SK-N-SH (cell line): ENCODE measurements at regions not wholly inside any gene's neighbourhood (a gene's known extent, or its start where the extent isn't known, plus 50 kb on each side); places are given as distances from the start of the nearest gene placed in this dataset.

Experiments used
- CTCF ChIA-PET: fragments of 300-600, 350-600 bp; formaldehyde crosslinking; extraction: SDS; loops from one replicate; lab custom pipeline; 2021; lab: Yijun Ruan, JAX
- POLR2A ChIA-PET: fragments of 350-600 bp; sonication (Branson Sonifier 250); formaldehyde crosslinking; extraction: SDS; loops from one replicate; lab custom pipeline; 2020; ENCODE audit warnings: antibody characterized with exemption, inconsistent platforms; lab: Yijun Ruan, JAX
- DNase-seq: peaks from one replicate; pipeline ENCODE4 v3.0.0; 2012
- H2AFZ ChIP-seq: fragments of 200-600 bp; sonication (generic); 2 replicates; pipeline ENCODE4 v1.8.1; 2016; ENCODE audit warnings: antibody characterized with exemption, mild to moderate bottlenecking, low read depth
- H3F3A ChIP-seq: fragments of 200-600 bp; sonication (generic); replicated peaks from 2 replicates; pipeline ENCODE3; 2016; ENCODE audit warnings: antibody characterized with exemption, mild to moderate bottlenecking; ENCODE audit not compliant: insufficient read depth
- H3K27ac ChIP-seq, 2 experiments: fragments of 200-500 bp in 1 of 2; fragments of 200-600 bp in 1 of 2; sonication (Bioruptor generic) in 1 of 2; sonication (generic), shearing (Covaris generic) in 1 of 2; 2 replicates each; pipeline versions ENCODE4 v1.5.1 to v1.6.1; 2014 to 2016; ENCODE audit warnings: low read depth in 2 of 2, inconsistent platforms in 1 of 2, low read length in 1 of 2, mild to moderate bottlenecking in 1 of 2, mixed read lengths in 1 of 2
- H3K27me3 ChIP-seq: fragments of 200-600 bp; sonication (generic), shearing (Covaris generic); 2 replicates; pipeline ENCODE4 v1.6.1; 2016; ENCODE audit warnings: mixed run types; ENCODE audit not compliant: insufficient read depth
- H3K36me3 ChIP-seq, 2 experiments: fragments of 200-500 bp in 1 of 2; fragments of 200-600 bp in 1 of 2; sonication (Bioruptor generic) in 1 of 2; sonication (generic) in 1 of 2; replicated peaks in 1 of 2; 2 replicates each; pipeline versions ENCODE3 to v1.5.1; 2014 to 2016; ENCODE audit warnings: low read length in 1 of 2, mild to moderate bottlenecking in 1 of 2; ENCODE audit not compliant: insufficient read depth in 2 of 2, control insufficient read depth in 1 of 2
- H3K4me1 ChIP-seq, 2 experiments: fragments of 200-500 bp in 1 of 2; fragments of 200-600 bp in 1 of 2; sonication (Bioruptor generic) in 1 of 2; sonication (generic), shearing (Covaris generic) in 1 of 2; 2 replicates each; pipeline versions ENCODE4 v1.5.1 to v1.6.1; 2014 to 2016; ENCODE audit warnings: low read depth in 1 of 2, low read length in 1 of 2, mixed run types in 1 of 2; ENCODE audit not compliant: insufficient read depth in 2 of 2, control insufficient read depth in 1 of 2
- H3K4me2 ChIP-seq: fragments of 200-600 bp; sonication (generic), shearing (Covaris generic); 2 replicates; pipeline ENCODE4 v1.6.1; 2017; ENCODE audit warnings: mixed run types
- H3K4me3 ChIP-seq, 2 experiments: fragments of 200-500 bp in 1 of 2; fragments of 200-600 bp in 1 of 2; sonication (Bioruptor generic) in 1 of 2; sonication (generic), shearing (Covaris generic) in 1 of 2; 2 replicates each; pipeline versions ENCODE4 v1.5.1 to v1.8.1; 2014 to 2016; ENCODE audit warnings: low read depth in 2 of 2, inconsistent platforms in 1 of 2, low read length in 1 of 2, mild to moderate bottlenecking in 1 of 2, mixed read lengths in 1 of 2, moderate library complexity in 1 of 2
- H3K79me2 ChIP-seq: fragments of 200-600 bp; sonication (generic); 2 replicates; pipeline ENCODE4 v1.8.1; 2017; ENCODE audit warnings: mild to moderate bottlenecking; ENCODE audit not compliant: insufficient read depth
- H3K9ac ChIP-seq: fragments of 200-600 bp; sonication (generic); 2 replicates; pipeline ENCODE4 v1.6.1; 2017; ENCODE audit warnings: mixed run types
- H3K9me2 ChIP-seq: fragments of 200-600 bp; sonication (generic); 2 replicates; pipeline ENCODE4 v1.6.1; 2017; ENCODE audit warnings: mixed run types
- H3K9me3 ChIP-seq: fragments of 200-600 bp; sonication (generic); 2 replicates; pipeline ENCODE4 v1.6.1; 2017; ENCODE audit warnings: mixed run types, mild to moderate bottlenecking, moderate library complexity
- H4K20me1 ChIP-seq: fragments of 200-600 bp; sonication (generic); 2 replicates; pipeline ENCODE4 v1.6.1; 2017; ENCODE audit warnings: mild to moderate bottlenecking, mixed run types; ENCODE audit not compliant: insufficient read depth
- EZH2phosphoT487 ChIP-seq: fragments of 200-600 bp; sonication (generic); IDR thresholded peaks from 2 replicates; pipeline ENCODE4 v1.6.1; 2017; ENCODE audit warnings: low read depth, mixed run types, mild to moderate bottlenecking, antibody characterized with exemption, moderate library complexity, borderline replicate concordance
- FOXM1 ChIP-seq: IDR thresholded peaks from 2 replicates; pipeline ENCODE4 v1.4.0; 2012; ENCODE audit warnings: low read depth, mild to moderate bottlenecking
- GATA2 ChIP-seq: sonication (generic); formaldehyde crosslinking; IDR thresholded peaks from 2 replicates; pipeline ENCODE4 v1.5.0; 2020; ENCODE audit warnings: mild to moderate bottlenecking, missing genetic modification reagents
- MAX ChIP-seq: IDR thresholded peaks from 2 replicates; pipeline ENCODE4 v1.4.0; 2012; ENCODE audit warnings: low read depth
- NFIC ChIP-seq: IDR thresholded peaks from 2 replicates; pipeline ENCODE4 v1.4.0; 2012; ENCODE audit warnings: borderline replicate concordance
- NRF1 ChIP-seq: IDR thresholded peaks from 2 replicates; pipeline ENCODE4 v1.6.1; 2012; ENCODE audit warnings: low read depth, mild to moderate bottlenecking, low read length
- RAD21 ChIP-seq: IDR thresholded peaks from 2 replicates; pipeline ENCODE4 v1.6.1; 2012; ENCODE audit warnings: mild to moderate bottlenecking, low read length
- RCOR1 ChIP-seq: fragments of 150-350 bp; IDR thresholded peaks from 2 replicates; pipeline ENCODE4 v1.6.1; 2017; ENCODE audit warnings: antibody characterized with exemption, low read length
- RXRA ChIP-seq: IDR thresholded peaks from 2 replicates; pipeline ENCODE4 v1.4.0; 2012; ENCODE audit warnings: low read depth, mild to moderate bottlenecking, borderline replicate concordance
- SIN3A ChIP-seq: IDR thresholded peaks from 2 replicates; pipeline ENCODE4 v1.6.1; 2012; ENCODE audit warnings: low read depth, mild to moderate bottlenecking, low read length, moderate library complexity, borderline replicate concordance
- TEAD4 ChIP-seq: IDR thresholded peaks from 2 replicates; pipeline ENCODE4 v1.4.0; 2012; ENCODE audit warnings: mild to moderate bottlenecking, borderline replicate concordance; ENCODE audit not compliant: insufficient read depth
- WGBS: methylation state at CpG from one replicate; pipeline ENCODE4 v1.1.6; 2017; ENCODE audit warnings: low lambda C conversion rate; 5-methylcytosine and 5-hydroxymethylcytosine counted together
- TF ChIP-seq, protein P1 (sequence below): IDR thresholded peaks from 2 replicates; pipeline ENCODE4 v1.4.0; 2012; ENCODE audit warnings: low read depth, borderline replicate concordance
- TF ChIP-seq, protein P2 (sequence below): fragments of 150-350 bp; IDR thresholded peaks from 2 replicates; pipeline ENCODE4 v1.6.1; 2017; ENCODE audit warnings: antibody characterized with exemption, low read length, low read depth, borderline replicate concordance

GRCh38 chr15:62878070-62878469, 164.5 kb upstream of the TPM1 start (continued):
- TF ChIP-seq, protein P1, sequence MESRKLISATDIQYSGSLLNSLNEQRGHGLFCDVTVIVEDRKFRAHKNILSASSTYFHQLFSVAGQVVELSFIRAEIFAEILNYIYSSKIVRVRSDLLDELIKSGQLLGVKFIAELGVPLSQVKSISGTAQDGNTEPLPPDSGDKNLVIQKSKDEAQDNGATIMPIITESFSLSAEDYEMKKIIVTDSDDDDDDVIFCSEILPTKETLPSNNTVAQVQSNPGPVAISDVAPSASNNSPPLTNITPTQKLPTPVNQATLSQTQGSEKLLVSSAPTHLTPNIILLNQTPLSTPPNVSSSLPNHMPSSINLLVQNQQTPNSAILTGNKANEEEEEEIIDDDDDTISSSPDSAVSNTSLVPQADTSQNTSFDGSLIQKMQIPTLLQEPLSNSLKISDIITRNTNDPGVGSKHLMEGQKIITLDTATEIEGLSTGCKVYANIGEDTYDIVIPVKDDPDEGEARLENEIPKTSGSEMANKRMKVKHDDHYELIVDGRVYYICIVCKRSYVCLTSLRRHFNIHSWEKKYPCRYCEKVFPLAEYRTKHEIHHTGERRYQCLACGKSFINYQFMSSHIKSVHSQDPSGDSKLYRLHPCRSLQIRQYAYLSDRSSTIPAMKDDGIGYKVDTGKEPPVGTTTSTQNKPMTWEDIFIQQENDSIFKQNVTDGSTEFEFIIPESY, result no peak
- TF ChIP-seq MAX (no peak), RXRA (no peak), NFIC (no peak), RCOR1 (peak; percentile 96), GATA2 (CRISPR knock-in tag) (peak; percentile 90), TEAD4 (no peak), EZH2phosphoT487 (no peak)

DNA sequence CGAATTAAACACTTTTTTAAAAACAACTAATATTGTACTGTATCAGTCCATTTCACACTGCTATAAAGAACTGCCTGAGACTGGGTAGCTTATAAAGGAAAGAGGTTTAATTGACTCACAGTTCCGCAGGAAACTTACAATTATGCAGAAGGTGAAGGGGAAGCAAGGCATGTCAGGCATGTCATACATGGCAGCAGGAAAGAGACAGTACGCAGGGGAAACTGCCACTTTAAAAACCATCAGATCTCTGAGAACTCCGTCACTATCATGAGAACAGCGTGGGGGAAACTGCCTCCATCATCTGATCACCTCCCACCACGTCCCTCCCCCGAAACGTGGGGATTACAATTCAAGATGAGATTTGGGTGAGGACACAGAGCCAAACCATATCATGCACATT, 162.8 kb upstream of the TPM1 start:
- Histone ChIP-seq H3K79me2 (no peaks in the 10 kb centered on the region), H4K20me1 (no peaks in the 10 kb centered on the region), H3F3A (peaks cover 17% of the 10 kb centered on the region), H3K4me2 (peak overlapping the region; percentile 60), H2AFZ (no peak overlapping the region), H3K9ac (peak overlapping the region; percentile 14; the same call in 1 of the 2 replicates), H3K4me1 (peaks cover 29 to 59% of the 10 kb centered on the region in 2 experiments), H3K9me2 (no peaks in the 10 kb centered on the region), H3K36me3 (no peaks in the 10 kb centered on the region), H3K27me3 (no peaks in the 10 kb centered on the region), H3K9me3 (no peaks in the 10 kb centered on the region), H3K27ac (peak overlapping the region; percentile 56 to 83), H3K4me3 (peak overlapping the region; percentile 7 to 22; a peak in 3 of 4 replicates)
- TF ChIP-seq NRF1 (no peak), RAD21 (no peak), SIN3A (no peak), RCOR1 (no peak), FOXM1 (no peak)
- TF ChIP-seq, protein P2, sequence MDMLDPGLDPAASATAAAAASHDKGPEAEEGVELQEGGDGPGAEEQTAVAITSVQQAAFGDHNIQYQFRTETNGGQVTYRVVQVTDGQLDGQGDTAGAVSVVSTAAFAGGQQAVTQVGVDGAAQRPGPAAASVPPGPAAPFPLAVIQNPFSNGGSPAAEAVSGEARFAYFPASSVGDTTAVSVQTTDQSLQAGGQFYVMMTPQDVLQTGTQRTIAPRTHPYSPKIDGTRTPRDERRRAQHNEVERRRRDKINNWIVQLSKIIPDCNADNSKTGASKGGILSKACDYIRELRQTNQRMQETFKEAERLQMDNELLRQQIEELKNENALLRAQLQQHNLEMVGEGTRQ, result no peak
- ChIA-PET POLR2A (no interaction called here), CTCF (interaction anchor here (1.4 to 1.8 kb wide), 2 partner anchors 76 to 98 kb away, joined by 4 to 6 read pairs; no protein-coding TSS in a partner anchor)
- 31% methylated on average over 8 of the region's 8 CpGs for WGBS
- DNase-seq, result no peak
